ENCODE measurements at regions not wholly inside any gene's neighbourhood (a gene's known extent, or its start where the extent isn't known, plus 50 kb on each side); places are given as distances from the start of the nearest gene placed in this dataset.
"Not testable (repeated sequence)": the region's sequence is repeated elsewhere in the genome, so short reads cannot be mapped to it uniquely, and the experiment has no call there.

DNA sequence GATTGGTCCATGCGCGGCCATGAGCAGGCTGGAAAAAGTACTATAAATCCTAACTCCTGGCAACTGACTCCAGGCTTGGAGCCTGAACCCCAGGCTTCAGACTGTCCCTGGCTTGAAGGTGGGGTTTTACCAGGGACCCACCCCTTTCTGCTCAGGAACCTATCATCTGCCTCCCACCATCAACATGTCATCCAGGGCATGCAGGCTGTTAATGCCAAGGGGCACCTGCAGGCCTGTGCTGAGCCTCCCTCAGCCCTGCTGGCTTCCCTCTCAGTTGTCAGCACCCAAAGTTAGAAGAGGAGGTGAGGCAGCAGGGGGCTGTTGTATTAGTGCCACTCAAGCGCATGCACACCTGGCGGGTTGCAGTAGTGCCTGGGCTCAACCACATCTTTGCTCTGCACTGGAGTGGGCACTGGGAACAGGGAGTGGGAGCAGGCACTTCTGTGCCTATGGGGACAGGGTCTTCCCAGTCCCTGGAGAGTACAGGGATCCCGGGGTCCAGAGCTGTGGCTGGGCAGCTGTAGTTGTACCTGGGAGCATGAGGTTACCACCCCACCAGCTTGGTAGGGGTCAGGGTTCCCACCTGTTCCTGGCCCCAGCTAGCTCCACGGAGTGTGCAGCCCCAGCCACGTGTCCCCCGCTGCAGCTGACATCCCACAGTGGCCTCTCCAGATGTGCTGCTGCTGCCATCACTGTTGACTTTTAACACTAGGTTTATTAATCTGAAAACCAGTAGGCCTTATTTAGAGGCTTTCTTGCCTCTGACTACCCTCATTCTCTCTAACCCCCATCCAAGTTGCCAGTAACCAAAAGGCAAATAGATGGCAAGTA is 306.2 kb upstream of the RIOK2 start:
- DNase-seq: no peak

DNA sequence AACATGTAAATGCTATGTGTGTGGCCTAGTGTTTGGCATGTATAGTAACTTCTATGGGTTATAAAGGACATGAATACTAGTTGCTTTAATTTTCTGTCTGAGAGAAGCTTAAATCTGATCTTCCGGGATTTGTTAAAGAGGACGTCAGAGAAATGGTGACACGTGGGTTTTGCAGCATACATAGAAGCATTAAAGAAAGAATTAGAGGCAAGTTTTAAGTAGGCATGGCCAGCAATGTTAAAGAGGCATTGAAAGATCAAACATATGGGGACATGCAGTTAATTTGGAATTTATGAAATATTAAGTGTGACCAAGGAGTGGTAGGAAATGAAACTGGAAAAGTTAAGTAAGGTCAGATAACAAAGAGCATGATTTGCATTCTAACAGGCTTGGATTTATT is 311.4 kb upstream of the RIOK2 start:
- DNase-seq: no peak

DNA sequence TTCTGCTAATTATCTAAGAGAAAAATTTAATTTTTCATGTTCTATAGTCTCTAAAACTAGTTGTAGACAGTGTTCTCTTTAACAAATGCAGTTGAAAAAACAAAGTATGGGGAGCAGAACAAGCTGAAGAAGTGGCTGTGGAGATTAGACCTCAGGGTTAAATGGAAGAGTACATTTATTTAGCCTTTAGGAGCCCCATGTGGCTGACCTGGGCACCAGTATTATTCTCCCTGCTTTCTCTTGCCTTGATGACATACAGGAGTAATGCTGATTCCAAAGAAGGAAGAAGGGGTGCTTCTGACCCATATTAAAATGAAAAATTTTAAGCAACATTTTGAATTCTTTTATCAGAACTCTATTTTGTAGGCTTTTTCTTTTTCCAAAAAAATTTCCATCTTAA is 312.3 kb upstream of the RIOK2 start:
- no peak for DNase-seq

DNA sequence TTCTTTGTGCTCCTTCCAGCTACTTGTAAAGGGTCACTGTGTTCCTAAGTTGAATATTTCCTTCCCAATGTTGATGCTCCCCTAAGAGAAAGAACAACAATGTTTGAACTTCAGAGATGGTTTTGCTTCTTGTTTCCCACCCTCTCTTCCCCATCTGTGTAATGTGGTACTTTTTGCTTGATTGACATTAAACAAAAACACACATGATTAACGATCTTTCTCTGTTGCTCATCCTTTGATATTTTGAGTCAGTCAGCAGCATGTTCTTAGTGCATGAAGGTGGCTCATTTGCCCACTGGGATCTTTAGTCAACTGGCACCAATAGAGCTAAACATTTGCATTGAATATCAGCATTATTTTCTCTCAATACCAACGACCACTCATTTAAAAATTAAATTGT is 313.0 kb upstream of the RIOK2 start:
- DNase-seq: no peak

DNA sequence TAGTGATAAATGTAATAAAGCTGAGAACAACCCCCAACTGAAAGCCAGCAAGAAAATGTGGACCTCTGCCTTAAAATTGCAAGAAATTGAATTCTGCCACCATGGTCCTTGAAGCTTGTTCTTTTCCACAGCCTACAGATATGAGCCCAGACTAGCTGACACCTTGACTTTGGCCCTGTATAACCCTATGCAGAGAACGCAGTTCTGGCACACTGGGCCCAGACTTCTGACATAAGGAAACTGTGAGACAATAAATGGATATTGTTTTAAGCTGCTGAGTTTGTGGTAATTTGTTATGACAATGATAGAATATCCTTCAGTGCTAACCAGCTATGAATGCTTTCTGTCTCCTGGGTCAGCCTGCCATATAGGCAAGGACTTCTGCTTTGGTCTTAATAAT is 315.6 kb upstream of the RIOK2 start:
- DNase-seq: no peak

DNA sequence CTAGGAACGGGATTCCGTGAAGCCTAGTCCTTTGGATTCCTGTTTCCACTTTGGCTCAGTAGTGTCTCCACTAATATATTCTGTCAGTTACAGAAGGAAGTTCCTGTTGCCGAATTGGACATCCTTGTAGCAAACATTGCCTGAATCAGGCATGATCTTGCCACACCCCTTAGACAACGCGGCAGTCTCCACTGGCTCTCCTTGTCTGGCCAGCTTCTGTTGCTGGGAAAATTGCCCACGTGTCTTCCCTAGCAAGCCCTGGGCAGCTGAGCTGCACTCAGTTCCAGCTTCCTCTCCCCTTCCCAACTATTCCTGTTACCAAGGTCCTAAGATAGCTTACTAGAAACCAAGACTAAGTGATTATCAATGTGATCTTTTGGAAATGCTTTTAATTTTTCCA is 316.6 kb upstream of the RIOK2 start:
- DNase-seq: no peak

DNA sequence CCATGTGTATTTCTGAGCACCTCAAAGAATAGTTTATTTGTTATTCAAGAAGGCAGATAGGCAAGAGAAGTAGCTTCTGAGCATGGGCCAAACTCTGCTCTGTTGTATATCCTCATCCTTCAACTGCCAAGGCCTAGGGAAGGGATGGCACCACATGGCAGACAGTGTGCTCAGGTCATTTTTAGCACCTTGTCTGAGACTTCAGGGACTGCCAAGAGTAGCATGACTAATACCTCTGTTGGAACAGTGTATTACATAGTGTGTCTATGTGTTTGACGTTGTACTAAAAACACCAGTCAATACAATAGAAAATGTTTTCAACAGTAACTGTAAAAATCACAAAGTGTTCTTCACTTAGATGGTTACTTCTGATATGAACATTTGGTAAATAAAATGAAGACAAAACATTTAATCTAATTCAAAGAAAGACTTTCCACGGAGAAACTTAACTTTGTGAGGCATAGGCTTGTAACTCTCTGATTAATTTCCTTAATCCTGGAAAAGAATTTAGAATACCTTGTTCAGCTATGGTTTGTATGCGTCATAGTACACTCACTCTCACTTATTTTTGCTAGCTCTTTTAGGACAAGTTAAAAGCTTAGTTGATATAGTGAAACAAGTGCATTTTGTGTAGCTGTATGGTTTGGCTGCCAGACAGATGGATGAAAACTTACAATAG is 318.4 kb upstream of the RIOK2 start:
- no peak for DNase-seq

DNA sequence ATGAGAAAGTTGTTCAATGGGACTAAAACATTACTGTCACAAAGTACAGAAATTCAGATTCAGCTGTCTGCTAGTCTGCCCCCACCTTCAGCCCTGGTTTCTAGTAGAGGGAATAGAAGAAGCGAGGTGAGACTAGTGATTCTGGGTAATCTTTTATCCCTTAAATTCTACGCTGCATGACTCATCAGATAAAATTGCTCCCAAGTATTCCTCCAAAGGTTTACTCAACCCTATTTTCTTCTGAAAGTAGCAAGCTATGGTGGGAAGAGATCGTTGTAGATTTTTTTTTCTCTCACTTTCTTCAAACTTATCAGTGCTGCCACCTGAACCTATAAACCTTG is 318.9 kb upstream of the RIOK2 start:
- no peak for DNase-seq

DNA sequence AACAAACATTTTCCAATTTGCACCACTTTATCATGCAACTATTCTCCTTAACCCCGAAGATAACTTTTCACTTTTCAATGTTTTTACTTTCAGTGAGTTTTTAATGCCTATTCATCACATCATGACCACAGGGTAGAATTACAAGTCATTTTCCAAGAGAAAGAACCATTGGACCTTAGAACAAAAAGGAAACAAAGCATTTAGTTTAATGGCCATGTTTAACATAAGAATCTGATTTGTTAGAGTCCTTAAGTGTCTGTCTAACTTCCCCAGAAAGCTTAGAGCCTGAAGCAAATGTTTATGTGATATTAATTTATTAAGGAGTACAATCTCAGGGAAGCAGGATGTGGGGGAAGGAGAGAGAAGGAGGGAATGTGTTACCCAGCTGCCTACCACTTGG is 325.8 kb upstream of the RIOK2 start:
- no peak for DNase-seq

DNA sequence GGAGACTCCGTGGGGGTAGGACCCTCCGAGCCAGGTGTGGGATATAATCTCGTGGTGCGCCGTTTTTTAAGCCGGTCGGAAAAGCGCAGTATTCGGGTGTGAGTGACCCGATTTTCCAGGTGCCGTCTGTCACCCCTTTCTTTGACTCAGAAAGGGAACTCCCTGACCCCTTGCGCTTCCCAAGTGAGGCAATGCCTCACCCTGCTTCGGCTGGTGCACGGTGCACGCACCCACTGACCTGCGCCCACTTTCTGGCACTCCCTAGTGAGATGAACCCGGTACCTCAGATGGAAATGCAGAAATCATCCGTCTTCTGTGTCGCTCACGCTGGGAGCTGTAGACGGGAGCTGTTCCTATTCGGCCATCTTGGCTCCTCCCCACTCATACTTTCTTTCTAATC is 336.5 kb upstream of the RIOK2 start:
- not testable (repeated sequence) for DNase-seq

DNA sequence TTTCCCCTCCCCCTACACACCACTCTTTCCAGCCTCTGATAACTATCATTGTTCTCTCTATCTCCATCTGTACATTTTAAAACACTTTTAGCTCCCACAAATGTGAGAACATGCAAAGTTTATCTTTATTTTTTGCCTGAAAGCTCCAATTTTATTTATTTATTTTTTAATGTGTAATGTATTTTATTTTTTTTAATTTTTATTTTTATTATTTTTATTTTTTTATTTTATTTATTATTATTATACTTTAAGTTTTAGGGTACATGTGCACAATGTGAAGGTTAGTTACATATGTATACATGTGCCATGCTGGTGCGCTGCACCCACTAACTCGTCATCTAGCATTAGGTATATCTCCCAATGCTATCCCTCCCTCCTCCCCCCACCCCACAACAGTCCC is 340.3 kb upstream of the RIOK2 start:
- DNase-seq: not testable (repeated sequence)

DNA sequence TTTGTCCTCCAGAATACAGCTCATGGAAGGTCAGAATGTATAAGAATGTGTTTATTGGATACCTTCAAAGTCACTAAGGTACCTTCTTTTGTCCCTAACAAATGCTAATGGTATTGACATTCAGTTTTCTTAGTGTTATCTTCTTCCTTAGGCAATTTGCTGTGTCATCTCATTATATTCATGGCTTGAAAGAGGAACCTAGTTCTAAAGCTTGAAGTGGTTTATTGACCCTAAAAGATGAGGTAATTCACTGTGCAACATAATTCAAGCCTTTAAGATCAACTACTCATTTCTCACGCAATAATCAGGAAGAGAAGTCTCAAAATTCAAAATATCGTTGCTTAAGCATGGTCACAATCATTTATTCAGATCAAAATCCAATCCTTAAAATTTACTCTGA is 342.7 kb upstream of the RIOK2 start:
- DNase-seq: no peak

DNA sequence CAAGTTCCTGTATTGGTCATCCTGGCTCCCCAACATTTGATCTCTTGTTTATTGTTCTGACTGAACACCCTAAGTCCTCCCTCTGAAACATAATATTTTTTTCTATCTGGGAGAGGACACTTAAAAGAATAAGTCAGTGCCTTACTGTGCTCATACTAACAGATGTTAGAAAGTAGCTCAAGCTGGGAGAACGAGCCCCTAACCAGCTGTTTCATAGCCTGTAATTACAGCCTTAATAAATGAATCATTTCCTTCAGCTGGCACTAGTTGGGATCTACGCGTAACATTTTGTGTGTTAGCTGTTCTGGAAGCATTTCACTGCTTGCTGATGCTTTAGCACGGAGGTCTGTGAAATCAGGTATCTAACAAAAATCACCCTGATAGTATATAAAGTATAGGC is 345.9 kb upstream of the RIOK2 start:
- DNase-seq: no peak

DNA sequence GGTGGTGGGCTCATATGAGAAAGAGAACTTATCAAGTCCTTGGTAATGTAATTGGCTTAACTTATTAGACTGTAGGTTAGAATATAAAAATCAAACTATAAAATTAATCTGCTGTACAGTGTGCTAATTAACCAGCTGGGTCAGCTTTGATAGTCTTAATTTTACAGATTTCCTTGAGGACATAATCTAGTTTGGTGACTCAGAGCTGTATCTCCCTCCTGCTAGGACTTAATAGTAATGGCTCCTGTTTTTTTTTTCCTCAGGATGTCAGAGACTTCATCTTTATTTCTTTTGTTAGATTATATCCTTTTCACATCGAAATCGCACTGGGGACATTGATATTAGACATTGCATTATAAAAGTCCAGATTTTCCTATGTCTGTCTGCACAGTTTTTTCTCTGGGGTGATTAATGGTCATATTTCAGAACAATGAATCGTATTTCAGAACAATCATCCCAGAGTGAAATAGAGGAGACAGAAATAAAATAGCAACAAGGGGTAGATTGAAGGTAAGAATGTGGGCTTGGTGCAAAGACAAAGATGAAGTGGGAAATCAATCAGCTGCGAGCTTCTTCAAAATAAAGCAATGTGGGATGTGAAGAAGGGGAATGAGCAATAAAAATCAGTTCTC is 346.4 kb upstream of the RIOK2 start:
- DNase-seq: no peak

DNA sequence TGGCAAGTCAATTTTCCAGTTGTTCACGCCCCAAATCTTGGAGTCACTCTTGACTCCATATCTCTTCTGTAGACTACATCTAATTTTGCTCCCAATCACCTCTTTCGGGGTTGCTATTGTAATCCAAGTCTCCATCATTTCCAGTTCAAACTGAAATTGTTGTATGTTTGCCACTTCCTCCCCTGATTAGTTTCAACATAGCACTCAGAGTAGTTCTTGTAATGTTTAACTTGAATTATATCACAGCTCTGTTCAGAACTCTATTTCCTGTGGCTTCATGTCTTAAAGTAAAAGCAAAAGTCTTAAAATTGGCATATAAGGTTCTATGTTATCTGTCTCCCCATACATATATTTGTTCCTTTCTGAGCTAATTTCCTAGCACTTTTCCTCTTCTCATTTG is 348.5 kb upstream of the RIOK2 start:
- DNase-seq: no peak

DNA sequence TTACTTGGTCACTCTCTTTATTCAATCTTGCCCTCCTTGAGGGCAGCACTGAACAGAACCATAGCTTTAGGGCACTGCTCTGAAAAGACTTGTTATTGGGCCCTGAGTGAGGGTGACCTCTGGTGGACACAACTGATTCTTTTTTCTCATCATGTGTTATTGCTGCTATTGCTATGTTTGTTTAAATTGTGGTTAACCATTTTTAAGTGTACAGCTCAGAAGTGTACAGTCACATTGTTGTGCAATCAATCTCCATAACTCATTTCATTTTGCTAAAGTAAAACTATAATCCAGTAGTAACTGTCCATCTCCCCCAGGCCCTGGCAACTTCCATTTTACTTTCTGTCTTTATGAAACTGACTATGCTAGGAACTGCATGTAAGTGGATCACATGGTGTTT is 351.1 kb upstream of the RIOK2 start:
- DNase-seq: peak; percentile 11

DNA sequence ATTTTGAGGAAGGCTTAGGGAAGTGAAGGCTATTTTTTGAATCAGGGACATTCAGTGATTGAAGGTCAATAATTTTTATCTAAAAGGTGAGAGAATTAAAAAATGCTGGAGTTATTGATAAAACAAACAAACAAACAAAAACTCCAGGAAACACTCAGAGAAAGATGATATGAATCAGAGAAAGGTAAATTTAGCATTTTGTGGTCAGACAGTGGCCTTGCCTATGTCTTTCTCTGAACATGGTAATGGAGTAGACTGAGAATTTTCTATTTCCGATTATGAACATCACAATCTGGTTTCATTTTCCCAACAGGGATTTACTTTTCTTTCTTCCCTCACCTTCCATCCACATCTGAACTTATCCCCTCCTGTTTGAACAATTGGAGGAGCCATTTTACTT is 353.6 kb upstream of the RIOK2 start:
- DNase-seq: no peak

DNA sequence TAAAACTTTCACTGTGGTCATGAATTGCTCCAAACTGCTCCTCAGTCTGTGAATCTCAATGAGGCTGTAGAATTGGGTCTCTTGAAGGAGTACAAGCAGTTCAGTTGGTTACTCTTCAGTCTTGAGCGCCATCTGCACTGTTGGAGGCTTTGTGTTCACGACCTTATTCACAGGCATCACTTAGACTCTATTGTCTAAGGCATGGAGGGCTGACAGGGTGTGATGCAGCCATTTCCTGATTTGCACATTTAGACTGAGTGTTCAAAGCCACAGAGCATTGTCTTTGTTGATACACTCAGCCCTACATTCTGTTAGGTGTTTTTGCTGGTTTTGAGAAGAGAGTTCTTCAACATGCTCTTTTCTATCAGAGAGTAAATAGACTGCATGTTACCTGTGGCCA is 355.9 kb upstream of the RIOK2 start:
- no peak for DNase-seq

DNA sequence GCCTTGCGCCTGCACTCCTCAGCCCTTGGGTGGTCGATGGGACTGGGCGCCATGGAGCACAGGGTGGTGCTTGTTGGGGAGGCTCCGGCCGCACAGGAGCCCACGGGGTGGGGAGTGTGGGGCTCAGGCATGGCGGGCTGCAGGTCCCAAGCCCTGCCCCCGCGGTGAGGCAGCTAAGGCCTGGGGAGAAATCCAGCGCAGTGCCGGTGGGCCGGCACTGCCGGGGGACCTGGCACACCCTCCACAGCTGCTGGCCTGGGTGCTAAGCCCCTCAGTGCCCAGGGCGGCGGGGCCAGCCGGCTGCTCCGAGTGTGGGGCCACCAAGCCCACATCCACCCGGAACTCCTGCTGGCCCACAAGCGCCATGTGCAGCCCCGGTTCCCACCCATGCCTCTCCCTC is 358.8 kb upstream of the RIOK2 start:
- DNase-seq: no peak

DNA sequence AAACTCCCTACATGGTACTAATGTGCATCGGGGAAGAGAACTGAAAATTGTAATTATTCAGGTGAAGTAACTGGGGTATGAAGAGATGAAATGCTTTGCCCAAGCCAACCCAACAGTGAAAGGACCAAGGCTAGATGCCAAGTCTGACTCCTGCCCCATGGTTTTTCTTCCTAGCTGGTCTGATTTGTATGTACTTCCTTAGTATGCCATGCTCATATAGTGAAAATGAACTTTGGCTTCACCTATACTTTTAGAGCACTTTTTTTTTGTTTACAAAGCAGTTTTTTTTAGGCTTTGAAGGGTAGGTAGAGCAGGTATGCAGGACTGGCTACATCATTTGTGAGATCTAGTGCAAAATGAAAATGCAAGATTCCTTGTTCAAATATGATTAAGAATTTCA is 359.4 kb upstream of the RIOK2 start:
- DNase-seq: no peak

DNA sequence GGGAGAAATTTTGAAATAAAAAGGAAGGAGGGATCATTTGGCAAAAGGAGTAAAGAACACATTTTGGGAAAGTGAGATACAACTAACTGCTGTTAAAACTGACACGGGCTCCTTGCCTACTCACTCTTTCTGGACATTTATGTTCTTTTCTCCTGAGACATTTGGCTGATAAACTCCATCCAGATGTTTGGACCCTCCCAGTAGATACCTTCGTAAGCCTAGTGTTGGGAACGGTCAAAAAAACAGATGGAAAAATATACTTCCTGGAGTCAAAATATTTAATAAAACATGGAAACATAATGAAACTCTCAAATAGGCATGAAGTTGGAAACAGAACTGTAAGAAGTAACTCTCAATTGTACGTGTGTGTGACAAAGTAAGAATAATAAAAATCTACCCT is 360.1 kb upstream of the RIOK2 start:
- DNase-seq: no peak

DNA sequence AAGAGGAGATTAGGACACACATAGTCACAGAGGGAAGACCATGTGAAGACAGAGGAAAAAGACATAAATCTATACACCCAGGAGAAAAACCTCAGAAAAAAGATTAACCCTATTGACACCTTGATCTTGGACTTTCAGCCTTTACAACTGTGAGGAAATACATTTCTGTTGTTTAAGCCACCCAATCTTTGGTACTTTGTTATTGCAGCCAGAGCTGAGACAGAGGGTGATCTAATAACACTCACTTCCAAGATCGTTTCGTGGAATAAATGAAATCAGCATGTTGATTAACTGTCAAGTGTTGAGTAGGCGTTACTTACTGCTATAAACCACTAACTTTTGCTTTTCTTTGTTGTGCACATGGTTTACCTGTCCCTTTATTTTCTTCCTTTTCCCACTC is 361.2 kb upstream of the RIOK2 start:
- DNase-seq: no peak

DNA sequence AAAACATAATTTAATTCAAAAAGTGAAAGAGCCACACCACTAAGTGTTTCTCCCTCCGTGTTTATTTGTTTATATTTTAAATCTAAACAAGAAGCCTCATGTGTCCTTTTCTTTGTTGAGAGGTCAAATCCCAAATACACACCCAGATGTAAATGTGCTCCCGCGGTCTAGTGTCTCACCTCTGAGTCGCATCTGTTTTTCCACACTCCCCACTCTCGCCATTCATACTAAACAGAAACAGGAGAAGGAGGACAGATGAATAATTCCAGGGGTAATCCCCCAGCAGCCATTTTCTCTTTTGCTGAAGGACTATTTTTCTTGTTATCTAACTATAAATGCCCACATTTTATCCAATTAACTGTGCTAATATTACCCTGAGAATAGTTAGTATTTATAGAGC is 361.6 kb upstream of the RIOK2 start:
- DNase-seq: no peak

DNA sequence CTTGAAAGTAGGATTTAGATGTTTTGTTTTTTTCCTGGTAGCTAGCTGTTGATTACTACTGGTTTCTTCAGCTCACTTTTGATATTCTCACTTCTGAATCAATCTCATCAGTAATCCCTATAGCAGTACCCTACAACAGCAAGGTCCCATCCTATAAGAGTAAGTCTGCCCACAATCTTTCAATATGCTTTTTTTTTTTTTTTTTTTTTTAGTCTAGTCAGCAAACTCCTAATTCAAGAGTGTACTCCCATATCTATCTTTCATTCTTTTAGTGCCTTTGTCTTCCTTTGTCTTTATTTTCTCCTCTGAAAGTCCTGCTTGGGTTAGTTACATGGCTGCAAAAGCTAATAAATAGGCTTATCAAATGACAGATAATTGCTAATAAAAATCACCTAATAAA is 362.4 kb upstream of the RIOK2 start:
- DNase-seq: no peak
